GM12878 (cell line): ENCODE measurements at regions not wholly inside any gene's neighbourhood (a gene's known extent, or its start where the extent isn't known, plus 50 kb on each side); places are given as distances from the start of the nearest gene placed in this dataset.

Experiments used
- ATAC-seq: fragments of 200-7000 bp; cut with Tn5 transposase; 3 replicates; pipeline ENCODE4 v1.9.1; 2020; ENCODE audit warnings: mild to moderate bottlenecking, moderate library complexity
- BruUV-seq: library from RNA; stranded (reverse); fragments of 400-500 nt; replicated peaks from 2 replicates; lab custom pipeline; 2021; lab: Mats Ljungman, UMichigan
- CTCF ChIA-PET: fragments of 300-600 bp; sonication (Branson Sonifier 250); formaldehyde crosslinking; extraction: SDS; loops from one replicate; lab custom pipeline; 2021; ENCODE audit warnings: inconsistent platforms; lab: Yijun Ruan, JAX
- POLR2A ChIA-PET: fragments of 350-600 bp; formaldehyde crosslinking; extraction: SDS; loops from one replicate; lab custom pipeline; 2021; ENCODE audit warnings: inconsistent platforms; lab: Charles Lee
- RAD21 ChIA-PET: fragments of 300-600 bp; sonication (Branson Sonifier 250); formaldehyde crosslinking; loops from one replicate; lab custom pipeline; 2023; ENCODE audit warnings: antibody characterized with exemption; ENCODE audit not compliant: unreplicated experiment; lab: Charles Lee
- SMC1A ChIA-PET: fragments of 300-600 bp; sonication (Branson Sonifier 250); formaldehyde crosslinking; loops from one replicate; lab custom pipeline; 2023; ENCODE audit not compliant: unreplicated experiment, uncharacterized antibody; lab: Charles Lee
- DNase-seq: peaks from one replicate; pipeline ENCODE4 v3.0.0-alpha.2; 2011; ENCODE audit warnings: low read depth, low spot score
- FAIRE-seq: peaks from 3 replicates; lab custom pipeline; 2011; peaks lifted over from hg19 to GRCh38; lab: Jason Lieb, UNC
- H2AFZ ChIP-seq: 2 replicates; pipeline ENCODE4 v1.6.0; 2011; ENCODE audit warnings: low read depth, low read length, control low read depth; ENCODE audit not compliant: control insufficient read depth
- H3K27ac ChIP-seq: 2 replicates; pipeline ENCODE4 v1.5.1; 2011; ENCODE audit warnings: control low read depth; ENCODE audit not compliant: control insufficient read depth, insufficient read depth
- H3K27me3 ChIP-seq, 2 experiments: replicated peaks in 1 of 2; 2 replicates each; pipeline versions ENCODE4 v1.6.0 to v1.6.1; 2011; ENCODE audit warnings: low read length in 1 of 2; ENCODE audit not compliant: control insufficient read depth in 2 of 2, insufficient read depth in 2 of 2
- H3K36me3 ChIP-seq, 2 experiments: 2 replicates each; pipeline ENCODE4 v1.5.1; 2011; ENCODE audit warnings: low read length in 1 of 2; ENCODE audit not compliant: control insufficient read depth in 2 of 2, insufficient read depth in 2 of 2
- H3K4me1 ChIP-seq: 2 replicates; pipeline ENCODE4 v1.6.1; 2011; ENCODE audit warnings: mild to moderate bottlenecking, low read length, moderate library complexity, mixed read lengths; ENCODE audit not compliant: control insufficient read depth, insufficient read depth
- H3K4me2 ChIP-seq: 2 replicates; pipeline ENCODE4 v1.6.0; 2011; ENCODE audit warnings: control low read depth; ENCODE audit not compliant: control insufficient read depth, insufficient read depth
- H3K4me3 ChIP-seq: fragments of 200-600 bp; sonication (generic); 2 replicates; pipeline ENCODE4 v1.5.1; 2016
- H3K79me2 ChIP-seq: 2 replicates; pipeline ENCODE4 v1.6.0; 2011; ENCODE audit warnings: low read length; ENCODE audit not compliant: control insufficient read depth, insufficient read depth
- H3K9ac ChIP-seq: 2 replicates; pipeline ENCODE4 v1.8.0; 2011; ENCODE audit warnings: low read length, control low read depth, mixed read lengths; ENCODE audit not compliant: control insufficient read depth, insufficient read depth
- H3K9me3 ChIP-seq: replicated peaks from 3 replicates; pipeline ENCODE4 v1.5.1; 2011; ENCODE audit warnings: mild to moderate bottlenecking, low read length; ENCODE audit not compliant: control insufficient read depth, insufficient read depth
- H4K20me1 ChIP-seq: 2 replicates; pipeline ENCODE4 v1.6.0; 2011; ENCODE audit not compliant: control insufficient read depth, insufficient read depth
- NFYB ChIP-seq: IDR thresholded peaks from 2 replicates; pipeline ENCODE4 v1.6.1; 2011; ENCODE audit warnings: low read depth, mild to moderate bottlenecking, low read length, improper control_type of control experiment, moderate library complexity; ENCODE audit not compliant: insufficient read depth
- RB1 ChIP-seq: fragments of 450-650 bp; formaldehyde crosslinking; IDR thresholded peaks from 2 replicates; pipeline ENCODE4 v1.6.1; 2017; ENCODE audit warnings: mild to moderate bottlenecking, borderline replicate concordance
- REST ChIP-seq: IDR thresholded peaks from 2 replicates; pipeline ENCODE4 v1.6.1; 2012; ENCODE audit warnings: mild to moderate bottlenecking, low read depth, low read length
- TBL1XR1 ChIP-seq: IDR thresholded peaks from 2 replicates; pipeline ENCODE4 v1.6.1; 2012; ENCODE audit warnings: low read depth, low read length, improper control_type of control experiment
- WGBS: methylation state at CpG from one replicate; pipeline ENCODE4 v1.1.6; 2016; ENCODE audit warnings: low lambda C conversion rate; ENCODE audit not compliant: insufficient replicate concordance, insufficient coverage; ENCODE audit errors: missing lambda C conversion rate; 5-methylcytosine and 5-hydroxymethylcytosine counted together
- in situ Hi-C: fragments of 300-500 bp; cut with MboI; formaldehyde crosslinking; loops from 9 replicates; pipeline ENCODE4 v1.14.3; 2018; ENCODE audit warnings: mixed read lengths
- intact Hi-C: fragments of 100-400 bp; cut with micrococcal nuclease; formaldehyde crosslinking; loops from one replicate; pipeline ENCODE4 v1.14.2; 2022; ENCODE audit not compliant: unreplicated experiment

DNA sequence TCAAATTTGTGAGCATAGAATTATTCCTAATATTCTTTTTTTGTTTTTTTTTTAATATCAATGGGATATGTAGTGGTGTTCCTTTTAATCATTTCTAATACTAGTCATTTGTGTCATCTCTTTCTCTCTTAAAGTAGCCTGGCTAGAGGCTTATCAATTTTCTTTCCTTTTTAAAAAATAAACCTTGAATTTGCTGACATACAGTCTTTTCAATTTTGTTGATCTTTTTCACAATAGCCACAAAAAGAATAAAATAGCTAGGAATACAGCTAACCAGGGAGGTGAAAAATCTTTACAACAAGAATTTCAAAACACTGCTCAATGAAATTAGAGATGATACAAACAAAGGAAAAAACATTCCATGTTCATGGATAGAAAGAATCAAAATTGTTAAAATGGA lies 192.6 kb downstream of the ARL6IP6 start:
- H3K27ac ChIP-seq = no peak overlapping the region
- DNase-seq (no peak), ATAC-seq (no peak), FAIRE-seq (no peak)
- ChIA-PET POLR2A (no interaction called here), RAD21 (no interaction called here)
- intact Hi-C loops = no loop called here
- no peak overlapping the region for H3K4me3 ChIP-seq
- in situ Hi-C loops = no loop called here
- H3K4me2 ChIP-seq = no peak overlapping the region
- BruUV-seq = no TSS peak
- no peak overlapping the region for H2AFZ ChIP-seq
- no peaks in the 10 kb centered on the region for H3K79me2 ChIP-seq
- TF ChIP-seq NFYB = no peak
- no peak for TF ChIP-seq TBL1XR1
- TF ChIP-seq, all 136 proteins: peak for 0
- ChIA-PET CTCF (no interaction called here), SMC1A (no interaction called here)
- H3K9ac ChIP-seq = no peak overlapping the region
- no peaks in the 10 kb centered on the region for H3K4me1 ChIP-seq
- H3K27me3 ChIP-seq = no peaks in the 10 kb centered on the region
- no peaks in the 10 kb centered on the region for H3K9me3 ChIP-seq
- no peaks in the 10 kb centered on the region for H4K20me1 ChIP-seq
- no peaks in the 10 kb centered on the region for H3K36me3 ChIP-seq

DNA sequence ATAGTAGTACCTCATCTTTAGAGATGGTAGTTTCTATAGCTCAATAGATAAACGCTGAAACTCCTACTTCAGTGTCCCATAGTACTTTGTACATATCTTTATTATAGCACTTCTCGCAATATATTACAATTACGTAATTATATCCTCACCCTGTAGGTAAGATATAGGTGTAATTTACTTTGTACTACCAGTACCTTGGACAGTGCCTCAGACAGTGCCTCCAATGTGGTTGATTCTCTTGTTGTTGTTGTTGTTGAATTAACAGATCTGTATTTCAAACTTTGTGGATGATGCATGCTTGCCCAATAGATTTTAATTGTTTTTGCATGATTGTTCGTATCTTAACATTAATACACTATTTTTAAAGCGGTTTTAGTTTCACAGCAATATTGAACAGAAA lies 188.6 kb downstream of the ARL6IP6 start:
- no peaks in the 10 kb centered on the region for H3K27me3 ChIP-seq
- no peak overlapping the region for H3K4me2 ChIP-seq
- intact Hi-C loops (no loop called here), in situ Hi-C loops (no loop called here)
- no peaks in the 10 kb centered on the region for H3K79me2 ChIP-seq
- no peaks in the 10 kb centered on the region for H3K36me3 ChIP-seq
- no peak overlapping the region for H3K9ac ChIP-seq
- ATAC-seq = no peak
- RAD21 ChIA-PET = no interaction called here
- H4K20me1 ChIP-seq = no peaks in the 10 kb centered on the region
- TF ChIP-seq RB1 (no peak), REST (peak; percentile 68)
- no peak overlapping the region for H3K4me3 ChIP-seq
- SMC1A ChIA-PET = no interaction called here
- no peak overlapping the region for H2AFZ ChIP-seq
- BruUV-seq = no TSS peak
- CTCF ChIA-PET = interaction anchor here (1.1 to 1.5 kb wide), 2 partner anchors 10 to 46 kb away, joined by 3 to 5 read pairs; no protein-coding TSS in a partner anchor
- no peak for DNase-seq
- 23% methylated on average over 5 of the region's 5 CpGs for WGBS
- no peak for FAIRE-seq
- H3K4me1 ChIP-seq = no peaks in the 10 kb centered on the region
- H3K9me3 ChIP-seq = no peaks in the 10 kb centered on the region
- no peak overlapping the region for H3K27ac ChIP-seq
- POLR2A ChIA-PET = no interaction called here
